IMR-90 (cell line): ENCODE measurements at regions not wholly inside any gene's neighbourhood (a gene's known extent, or its start where the extent isn't known, plus 50 kb on each side); places are given as distances from the start of the nearest gene placed in this dataset.

Source experiments
- ATAC-seq: fragments of 200-7000 bp; cut with Tn5 transposase; 2 replicates; pipeline ENCODE4 v1.9.1; 2020; ENCODE audit warnings: low read depth, mild to moderate bottlenecking, moderate library complexity
- BruUV-seq: library from RNA; stranded (reverse); fragments of 400-500 nt; replicated peaks from 2 replicates; lab custom pipeline; 2021; lab: Mats Ljungman, UMichigan
- CTCF ChIA-PET: fragments of 300-600 bp; formaldehyde crosslinking; extraction: SDS; loops from one replicate; lab custom pipeline; 2021; ENCODE audit warnings: antibody characterized with exemption; lab: Yijun Ruan, JAX
- POLR2A ChIA-PET: fragments of 300-600 bp; sonication (Branson Sonifier 250); formaldehyde crosslinking; loops from one replicate; lab custom pipeline; 2022; ENCODE audit warnings: antibody characterized with exemption; ENCODE audit not compliant: unreplicated experiment; lab: Charles Lee
- DNase-seq: peaks from one replicate; pipeline ENCODE4 v3.0.0; 2013
- H2AFZ ChIP-seq: replicated peaks from 2 replicates; pipeline ENCODE3; 2013; ENCODE audit warnings: low read length, mild to moderate bottlenecking; ENCODE audit not compliant: poor library complexity
- H2AK5ac ChIP-seq: 2 replicates; pipeline ENCODE4 v1.6.1; 2013; ENCODE audit warnings: low read depth, low read length, inconsistent platforms
- H2AK9ac ChIP-seq: replicated peaks from 2 replicates; pipeline ENCODE3; 2013; ENCODE audit warnings: mild to moderate bottlenecking, low read depth, low read length, moderate library complexity; ENCODE audit not compliant: poor library complexity
- H2BK120ac ChIP-seq: 2 replicates; pipeline ENCODE4 v1.6.1; 2013; ENCODE audit warnings: low read depth, low read length, inconsistent platforms
- H2BK15ac ChIP-seq: 3 replicates; pipeline ENCODE4 v1.6.1; 2013; ENCODE audit warnings: low read depth, low read length, inconsistent platforms
- H2BK20ac ChIP-seq: 2 replicates; pipeline ENCODE4 v1.6.1; 2013; ENCODE audit warnings: low read depth, mild to moderate bottlenecking, inconsistent platforms, low read length, moderate library complexity
- H2BK5ac ChIP-seq: 2 replicates; pipeline ENCODE4 v1.6.1; 2013; ENCODE audit warnings: mild to moderate bottlenecking, low read depth, low read length, inconsistent platforms; ENCODE audit not compliant: poor library complexity, severe bottlenecking
- H3K14ac ChIP-seq: replicated peaks from 2 replicates; pipeline ENCODE4 v1.6.1; 2013; ENCODE audit warnings: low read depth, low read length, inconsistent platforms
- H3K18ac ChIP-seq: 2 replicates; pipeline ENCODE4 v1.6.1; 2013; ENCODE audit warnings: low read depth, low read length, control low read depth
- H3K23ac ChIP-seq: 2 replicates; pipeline ENCODE4 v1.6.1; 2013; ENCODE audit warnings: low read depth, low read length, inconsistent platforms
- H3K27ac ChIP-seq: 2 replicates; pipeline ENCODE4 v1.5.1; 2013; ENCODE audit warnings: mild to moderate bottlenecking, control low read depth, low read length; ENCODE audit not compliant: insufficient read depth
- H3K27me3 ChIP-seq: 2 replicates; pipeline ENCODE4 v1.6.1; 2013; ENCODE audit warnings: low read length; ENCODE audit not compliant: control insufficient read depth, insufficient read depth
- H3K36me3 ChIP-seq: 2 replicates; pipeline ENCODE4 v1.6.1; 2013; ENCODE audit warnings: low read length, mixed read lengths; ENCODE audit not compliant: control insufficient read depth, insufficient read depth
- H3K4ac ChIP-seq: 2 replicates; pipeline ENCODE4 v1.6.1; 2013; ENCODE audit warnings: low read depth, low read length, inconsistent platforms
- H3K4me1 ChIP-seq: 2 replicates; pipeline ENCODE4 v1.6.1; 2013; ENCODE audit warnings: low read length, mixed read lengths; ENCODE audit not compliant: control insufficient read depth, insufficient read depth
- H3K4me2 ChIP-seq: 2 replicates; pipeline ENCODE4 v1.6.1; 2013; ENCODE audit warnings: low read depth, mild to moderate bottlenecking, control low read depth, low read length, moderate library complexity
- H3K4me3 ChIP-seq: 2 replicates; pipeline ENCODE4 v1.5.1; 2013; ENCODE audit warnings: low read depth, mild to moderate bottlenecking, control low read depth, low read length, moderate library complexity; ENCODE audit not compliant: insufficient read depth
- H3K56ac ChIP-seq: 2 replicates; pipeline ENCODE4 v1.6.1; 2013; ENCODE audit warnings: low read length, inconsistent platforms; ENCODE audit not compliant: insufficient read depth; ENCODE audit errors: extremely low read depth
- H3K79me1 ChIP-seq, 2 experiments: 2 replicates each; pipeline ENCODE4 v1.6.1; 2013; ENCODE audit warnings: low read length in 2 of 2, inconsistent platforms in 1 of 2, low read depth in 1 of 2
- H3K9ac ChIP-seq: 2 replicates; pipeline ENCODE4 v1.6.1; 2013; ENCODE audit warnings: low read depth, low read length, control low read depth
- H3K9me1 ChIP-seq: 2 replicates; pipeline ENCODE4 v1.6.1; 2013; ENCODE audit warnings: low read length, inconsistent platforms; ENCODE audit not compliant: insufficient read depth
- H3K9me3 ChIP-seq: 2 replicates; pipeline ENCODE4 v1.6.1; 2013; ENCODE audit warnings: low read length; ENCODE audit not compliant: control insufficient read depth, insufficient read depth
- H4K20me1 ChIP-seq: 2 replicates; pipeline ENCODE4 v1.6.1; 2013; ENCODE audit warnings: low read length, inconsistent platforms; ENCODE audit not compliant: insufficient read depth
- H4K5ac ChIP-seq: 2 replicates; pipeline ENCODE4 v1.6.1; 2013; ENCODE audit warnings: mild to moderate bottlenecking, low read depth, low read length, control low read depth
- H4K8ac ChIP-seq, 2 experiments: 2 replicates each; pipeline ENCODE4 v1.6.1; 2013; ENCODE audit warnings: low read depth in 2 of 2, low read length in 2 of 2, control low read depth in 1 of 2, inconsistent platforms in 1 of 2
- H4K91ac ChIP-seq: 2 replicates; pipeline ENCODE4 v1.6.1; 2013; ENCODE audit warnings: low read depth, low read length, inconsistent platforms; ENCODE audit not compliant: insufficient read depth
- BHLHE40 ChIP-seq: fragments of 150-350 bp; IDR thresholded peaks from 2 replicates; pipeline ENCODE4 v1.6.1; 2016; ENCODE audit warnings: mild to moderate bottlenecking, low read depth, low read length
- CEBPB ChIP-seq: IDR thresholded peaks from 2 replicates; pipeline ENCODE4 v1.6.1; 2012; ENCODE audit warnings: low read depth, low read length, improper control_type of control experiment
- CHD1 ChIP-seq: IDR thresholded peaks from 2 replicates; pipeline ENCODE4 v1.6.1; 2012; ENCODE audit warnings: low read depth, low read length, improper control_type of control experiment
- FOS ChIP-seq: fragments of 150-350 bp; IDR thresholded peaks from 2 replicates; pipeline ENCODE4 v1.6.1; 2016; ENCODE audit warnings: low read depth, low read length
- POLR2A ChIP-seq: IDR thresholded peaks from 2 replicates; pipeline ENCODE4 v1.6.1; 2012; ENCODE audit warnings: mild to moderate bottlenecking, low read depth, low read length
- RAD21 ChIP-seq: IDR thresholded peaks from 2 replicates; pipeline ENCODE4 v1.6.1; 2012; ENCODE audit warnings: low read length, improper control_type of control experiment
- RFX5 ChIP-seq: IDR thresholded peaks from 2 replicates; pipeline ENCODE4 v1.8.0; 2012; ENCODE audit warnings: low read depth, mild to moderate bottlenecking, low read length, moderate library complexity
- SMC3 ChIP-seq: fragments of 150-350 bp; IDR thresholded peaks from 2 replicates; pipeline ENCODE4 v1.6.1; 2016; ENCODE audit warnings: low read depth, mild to moderate bottlenecking, antibody characterized with exemption, low read length, moderate library complexity
- USF2 ChIP-seq: fragments of 150-350 bp; IDR thresholded peaks from 2 replicates; pipeline ENCODE4 v1.6.1; 2017; ENCODE audit warnings: mild to moderate bottlenecking, antibody characterized with exemption, low read length, low read depth
- WGBS, 2 experiments: methylation state at CpG; one replicate each; pipeline versions ENCODE4 v1.1.5 to v1.1.7; 2013; ENCODE audit warnings: missing lambda C conversion rate in 2 of 2; ENCODE audit not compliant: insufficient read length in 1 of 2; ENCODE audit errors: extremely low coverage in 2 of 2; 5-methylcytosine and 5-hydroxymethylcytosine counted together
- dilution Hi-C: fragments of 300-500 bp; cut with HindIII; formaldehyde crosslinking; loops from one replicate; pipeline ENCODE4 v1.14.3; 2018; ENCODE audit warnings: low sequenced_read_pairs; ENCODE audit not compliant: unreplicated experiment
- in situ Hi-C: fragments of 300-500 bp; cut with MboI; formaldehyde crosslinking; loops from 3 replicates; pipeline ENCODE4 v1.14.3; 2019; ENCODE audit warnings: low sequenced_read_pairs, inconsistent platforms, mixed read lengths
- intact Hi-C: fragments of 100-400 bp; cut with micrococcal nuclease; formaldehyde crosslinking; loops from 2 replicates; pipeline ENCODE4 v1.10.0; 2022

GRCh38 chr6:170024940-170025339 lies 265.9 kb downstream of the DLL1 start:
- DNase-seq: peak; percentile 58
- no peak overlapping the region for H3K4ac ChIP-seq

More at GRCh38 chr6:170024940-170025339, 265.9 kb downstream of the DLL1 start:
- Histone ChIP-seq H3K18ac (no peak overlapping the region), H3K79me1 (no peaks in the 10 kb centered on the region), H3K14ac (no peak overlapping the region), H3K27me3 (no peaks in the 10 kb centered on the region), H2AFZ (peak overlapping the region; percentile 32), H3K36me3 (no peaks in the 10 kb centered on the region), H2BK120ac (no peak overlapping the region), H2BK15ac (no peak overlapping the region), H3K9ac (no peak overlapping the region), H3K9me1 (no peaks in the 10 kb centered on the region), H4K8ac (no peak overlapping the region), H4K91ac (no peak overlapping the region), H3K23ac (no peak overlapping the region), H3K4me1 (peaks cover 2% of the 10 kb centered on the region; the same call in 1 of the 2 replicates), H4K20me1 (no peaks in the 10 kb centered on the region), H3K4me3 (no peak overlapping the region), H3K56ac (no peak overlapping the region), H2AK5ac (no peak overlapping the region), H3K27ac (peak overlapping the region; percentile 49; the same call in 1 of the 2 replicates), H3K4me2 (no peak overlapping the region; the same call in 1 of the 2 replicates), H3K9me3 (peaks cover 53% of the 10 kb centered on the region), H2BK5ac (no peak overlapping the region), H4K5ac (no peak overlapping the region), H2AK9ac (no peak overlapping the region), H2BK20ac (no peak overlapping the region)
- dilution Hi-C loops: no loop called here
- WGBS, 2 experiments: 0% methylated on average over 2 of the region's 7 CpGs; no CpG with 5 or more reads in 1 of the 2 experiments
- in situ Hi-C loops: no loop called here
- CTCF ChIA-PET: no interaction called here
- no TSS peak for BruUV-seq
- TF ChIP-seq BHLHE40 (no peak), RFX5 (no peak), FOS (no peak), POLR2A (no peak), RAD21 (no peak), CHD1 (no peak), USF2 (no peak), CEBPB (no peak), SMC3 (no peak)
- POLR2A ChIA-PET: no interaction called here
- intact Hi-C loops: no loop called here
- ATAC-seq: no peak
